ENCODE measurements at regions not wholly inside any gene's neighbourhood (a gene's known extent, or its start where the extent isn't known, plus 50 kb on each side); places are given as distances from the start of the nearest gene placed in this dataset.

DNA sequence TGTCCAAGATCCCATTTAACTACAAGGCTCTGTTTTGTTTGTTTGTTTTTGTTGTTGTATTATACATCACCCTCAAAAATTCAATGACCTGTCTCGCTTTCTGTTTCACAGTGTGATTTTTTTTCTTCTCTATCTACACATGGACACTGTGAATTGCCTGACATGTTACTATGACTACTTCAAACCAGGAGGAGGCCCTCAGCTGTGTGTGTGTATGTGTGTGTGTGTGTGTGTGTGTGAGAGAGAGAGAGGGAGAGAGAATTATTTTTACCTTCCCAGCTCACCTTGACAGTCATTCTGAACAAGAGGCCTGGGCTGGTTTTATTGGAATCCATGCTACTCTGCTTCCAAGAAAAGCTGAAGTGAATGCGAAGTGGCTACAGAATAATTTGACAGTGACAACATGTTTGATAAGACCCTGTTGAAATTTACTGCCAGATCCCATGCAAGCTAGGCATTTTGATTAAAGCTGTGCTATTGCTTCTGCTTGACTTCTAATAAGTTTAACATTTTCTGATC is 841.4 kb downstream of the NSUN3 start:
- DNase-seq = no peak

DNA sequence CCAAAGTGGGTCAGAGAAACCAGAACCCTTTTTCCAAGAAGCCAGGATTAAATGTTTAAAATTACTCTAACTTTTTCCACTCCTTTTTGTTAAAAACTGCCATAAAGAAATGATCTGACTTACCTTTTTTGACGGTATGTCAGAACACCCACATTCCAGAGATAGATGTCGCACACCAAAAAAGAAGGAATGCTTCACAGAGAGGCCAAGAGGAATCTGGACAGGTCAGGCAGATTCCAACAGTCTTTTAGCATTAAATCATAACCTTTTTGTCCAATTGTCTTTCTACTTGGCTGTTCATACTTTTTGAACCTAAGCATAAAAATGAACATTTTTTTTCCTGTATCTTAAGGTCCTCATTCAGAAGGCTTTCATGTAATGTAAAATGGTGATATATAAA is 846.9 kb downstream of the NSUN3 start:
- DNase-seq = no peak

DNA sequence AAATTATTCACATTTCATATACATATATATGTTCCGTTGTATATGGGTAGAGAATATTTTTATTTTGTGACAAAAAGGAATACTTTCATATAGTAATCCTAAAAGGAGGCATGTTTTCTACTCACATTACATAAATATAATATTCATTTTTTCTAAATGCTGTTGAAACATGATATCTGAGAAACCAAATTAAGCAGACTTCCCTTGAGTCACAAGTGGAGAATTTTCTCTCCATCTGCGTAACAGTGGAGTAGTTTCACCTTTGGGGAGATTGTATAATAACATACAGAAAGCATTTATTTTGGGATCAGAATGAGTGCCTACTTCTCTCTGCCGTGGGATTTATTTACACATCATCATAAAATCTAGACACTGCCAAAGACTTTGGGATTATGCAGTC is 849.8 kb downstream of the NSUN3 start:
- DNase-seq = no peak

DNA sequence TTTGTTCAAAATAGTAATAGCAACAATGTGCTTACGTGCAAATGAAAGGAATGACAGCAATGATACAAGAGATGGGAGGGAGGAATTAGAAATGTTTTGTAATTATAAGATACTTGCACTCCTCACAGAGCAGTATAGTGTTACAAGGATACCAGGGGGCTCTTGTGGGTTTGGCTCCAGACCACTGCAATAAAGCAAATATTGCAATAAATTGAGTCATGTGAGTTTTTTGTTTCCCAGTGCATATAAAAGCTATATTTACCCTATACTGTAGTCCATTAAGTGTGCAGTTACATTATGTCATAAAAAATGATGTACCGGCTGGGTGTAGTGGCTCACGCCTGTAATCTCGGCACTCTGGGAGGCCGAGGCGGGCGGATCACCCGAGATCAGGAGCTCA is 864.3 kb downstream of the NSUN3 start:
- no peak for DNase-seq

DNA sequence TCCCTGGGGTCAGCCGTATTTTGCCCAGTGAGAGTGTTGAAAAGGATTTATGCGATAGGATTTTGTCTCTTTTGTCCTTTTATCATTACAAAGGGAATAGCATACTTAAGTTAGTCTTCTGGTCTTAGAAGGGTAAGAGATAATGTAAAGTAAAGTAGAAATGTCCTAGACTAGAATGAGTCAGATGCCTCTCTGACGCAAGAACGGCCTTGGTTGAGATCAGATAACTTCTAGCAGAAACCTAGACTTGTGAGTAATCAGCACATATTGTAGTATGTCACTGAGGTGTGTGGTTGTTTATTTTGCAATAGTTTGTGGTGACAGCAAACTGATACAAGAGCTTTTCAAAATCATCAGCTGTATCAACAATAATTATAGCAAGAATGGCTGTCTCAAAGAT is 866.1 kb downstream of the NSUN3 start:
- no peak for DNase-seq

DNA sequence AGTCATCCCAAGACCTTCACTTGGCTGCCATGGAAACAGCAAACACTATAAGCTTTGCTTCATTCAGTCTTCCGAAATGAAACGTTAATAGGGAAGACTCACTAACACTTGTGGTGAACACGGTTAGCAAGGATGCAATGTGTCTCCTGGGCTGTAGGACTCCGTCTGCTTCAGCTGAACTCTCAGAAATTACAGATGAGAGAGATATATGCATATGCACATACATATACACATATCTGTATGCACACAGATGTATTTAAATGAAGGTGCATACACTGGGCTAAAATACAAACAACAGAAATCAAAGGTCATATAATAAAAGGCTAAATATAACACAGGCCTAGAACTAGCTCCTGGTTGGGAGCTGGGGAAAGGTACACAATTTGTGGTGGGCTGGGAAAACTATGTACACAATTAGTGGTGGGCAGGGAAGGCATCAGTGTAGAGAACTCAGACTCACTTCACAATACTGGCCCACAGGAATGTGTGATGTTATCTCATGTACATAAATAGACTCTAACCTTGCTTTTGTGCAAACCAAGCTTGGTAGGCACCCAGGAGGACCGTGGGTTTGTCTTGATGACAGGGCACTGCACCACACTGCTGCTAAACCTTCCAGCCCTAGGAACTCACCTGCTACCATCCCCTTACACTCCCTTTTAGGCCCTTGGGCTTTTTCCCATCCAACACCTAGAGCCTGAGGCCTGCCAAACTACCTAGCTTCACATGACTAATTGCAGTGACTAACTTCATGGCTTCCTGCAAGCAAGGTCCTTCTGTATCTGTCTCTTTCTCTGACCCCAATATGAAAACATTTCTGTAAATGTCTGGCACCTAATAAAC is 873.1 kb downstream of the NSUN3 start:
- no peak for DNase-seq

DNA sequence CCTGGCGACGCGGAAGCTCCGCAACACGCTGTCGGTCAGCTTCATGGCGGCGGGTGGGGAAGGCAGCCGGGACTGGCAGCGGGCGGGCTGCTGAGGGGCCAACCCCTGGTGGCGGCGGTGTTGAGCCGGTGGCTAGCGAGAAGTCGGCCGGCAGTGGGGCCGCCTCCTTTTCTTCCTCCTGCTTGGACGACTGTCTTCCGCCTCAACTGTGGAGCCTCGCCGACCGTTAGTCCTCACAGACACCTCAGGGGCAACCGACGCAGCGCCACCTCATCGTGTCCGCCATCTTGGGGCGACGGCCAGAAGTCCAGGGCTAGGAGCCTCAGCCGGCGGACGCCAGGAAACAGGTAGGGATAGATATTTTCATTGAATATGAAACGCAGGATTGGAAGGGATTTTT is 875.1 kb downstream of the NSUN3 start:
- DNase-seq = no peak

DNA sequence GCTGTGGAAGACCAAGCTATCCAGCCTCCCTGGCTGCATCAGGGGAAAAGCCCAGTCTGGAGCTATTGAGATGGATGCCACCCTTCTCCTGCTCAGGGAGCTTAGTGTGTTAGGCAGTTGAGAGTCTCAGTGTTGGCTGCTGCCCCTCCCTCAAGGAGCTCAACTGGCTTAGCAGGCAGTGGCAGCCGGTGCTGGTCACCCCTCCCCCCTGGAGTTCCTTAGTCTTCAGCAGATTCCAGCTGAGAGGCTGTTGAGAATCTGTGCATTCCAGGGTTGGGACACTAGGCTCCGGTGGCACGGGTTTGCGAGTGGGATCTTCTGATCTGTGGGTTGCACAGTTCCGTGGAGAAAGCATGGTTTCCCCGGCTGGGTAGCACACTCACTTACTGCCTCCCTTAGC is 883.8 kb downstream of the NSUN3 start:
- no peak for DNase-seq

DNA sequence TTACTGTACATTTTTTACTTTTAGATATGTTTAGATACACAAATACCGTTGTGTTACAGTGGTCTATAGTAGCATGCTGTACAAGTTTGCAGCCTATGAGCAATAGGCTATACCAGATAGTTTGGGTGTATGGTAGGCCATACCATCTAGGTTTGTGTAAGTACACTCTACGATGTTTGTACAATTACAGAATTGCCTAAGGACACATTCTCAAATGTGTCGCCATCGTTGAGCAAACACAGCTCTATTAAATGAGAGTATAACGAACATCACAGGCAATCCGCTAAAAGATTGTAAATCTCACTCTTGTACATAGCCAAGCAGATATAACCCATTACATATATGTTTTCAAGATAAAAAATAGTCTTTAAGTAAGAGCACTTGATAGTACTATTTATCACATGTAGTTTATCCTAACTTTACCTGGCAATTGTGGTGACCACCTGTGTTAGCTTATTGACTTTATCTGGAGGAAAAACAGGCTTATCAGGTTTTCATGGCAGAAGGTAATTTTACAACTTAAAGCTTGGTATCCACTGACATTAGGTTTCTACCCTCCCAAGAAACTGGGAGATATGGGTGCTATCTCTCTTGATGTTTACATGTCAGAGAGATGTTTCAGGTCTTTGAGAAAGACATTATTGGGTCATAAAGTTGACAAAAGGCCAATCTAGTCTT is 898.7 kb downstream of the NSUN3 start:
- no peak for DNase-seq

DNA sequence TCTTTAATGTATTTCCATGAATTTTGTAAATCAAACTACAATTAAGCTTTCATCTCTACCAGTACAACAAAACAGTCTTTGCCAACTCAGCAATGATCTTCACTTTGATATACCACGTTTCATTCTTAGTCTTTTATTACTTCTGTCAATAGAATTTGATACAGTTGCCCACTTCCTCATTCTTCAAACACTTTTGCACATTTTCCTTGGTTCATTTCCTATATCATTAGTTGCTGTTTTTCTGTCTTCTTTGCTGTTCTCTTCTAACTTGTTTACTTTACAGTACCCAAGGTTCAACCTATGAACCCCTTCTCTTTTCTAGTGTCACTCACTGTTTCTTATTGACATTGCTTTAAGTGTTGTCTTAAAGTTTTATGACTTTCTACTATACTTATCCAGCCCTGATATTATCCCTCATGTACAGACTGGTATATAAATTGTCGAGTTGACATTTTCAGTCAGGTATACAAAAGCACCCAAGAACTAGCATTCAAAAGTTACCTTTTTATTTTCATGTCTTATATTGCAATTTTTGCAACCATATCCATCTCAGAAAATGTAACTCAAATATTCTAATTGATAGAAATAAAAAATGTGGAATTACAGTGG is 903.1 kb downstream of the NSUN3 start:
- DNase-seq = no peak

DNA sequence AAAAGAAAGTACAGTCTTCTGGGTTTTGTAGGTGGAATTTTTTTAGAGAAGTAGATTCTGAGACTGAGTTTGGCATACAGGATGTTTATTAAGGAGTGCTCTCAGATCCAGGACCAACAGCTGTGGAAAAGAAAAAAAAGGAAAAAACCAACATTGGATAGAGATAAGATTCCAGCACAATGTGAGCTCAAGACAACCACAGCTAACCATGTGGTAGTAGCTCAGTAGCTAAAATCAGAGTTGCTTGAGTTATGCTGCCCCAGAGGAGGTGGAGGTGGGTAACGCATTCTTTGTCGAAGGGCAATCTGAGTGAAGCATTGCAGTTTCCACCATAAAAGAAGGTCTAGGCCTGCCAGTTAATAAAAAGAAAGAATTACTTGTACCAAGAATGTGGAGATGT is 904.3 kb downstream of the NSUN3 start:
- DNase-seq = no peak

DNA sequence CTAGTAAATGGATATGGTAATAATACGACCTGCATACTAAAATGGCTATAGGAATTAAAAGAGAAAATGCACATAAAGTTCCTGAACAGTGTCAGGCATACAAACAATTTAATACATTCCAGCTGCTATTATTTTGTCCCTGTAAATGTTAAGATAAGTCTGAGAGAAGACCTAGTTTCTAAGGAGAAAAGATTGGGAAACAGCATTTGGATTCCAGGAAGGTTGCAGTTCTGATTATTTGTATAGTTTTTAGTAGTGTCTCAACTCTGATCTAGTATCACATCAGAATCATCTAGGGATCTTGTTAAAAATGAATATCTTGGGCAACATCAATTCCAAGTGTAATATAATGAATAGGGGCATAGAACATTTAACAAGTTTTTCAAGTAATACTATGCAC is 905.7 kb downstream of the NSUN3 start:
- DNase-seq = no peak

DNA sequence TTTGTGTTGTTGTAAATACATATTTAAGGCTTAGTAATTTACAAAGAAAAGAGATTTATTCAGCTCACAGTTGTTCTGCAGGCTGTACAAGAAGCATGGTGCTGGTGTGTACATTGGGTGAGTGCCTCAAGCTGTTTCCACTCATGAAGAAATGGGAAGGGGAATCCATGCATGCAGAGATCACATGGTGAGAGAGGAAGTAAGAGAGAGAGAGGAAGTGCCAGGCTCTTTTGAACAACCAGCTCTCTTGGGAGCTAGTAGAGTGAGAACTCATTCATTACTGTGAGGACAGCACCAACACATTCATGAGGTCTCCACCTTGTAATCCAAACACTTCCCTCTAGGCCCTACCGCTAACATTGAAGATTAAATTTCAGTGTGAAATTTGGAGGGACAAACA is 909.2 kb downstream of the NSUN3 start:
- DNase-seq = no peak

DNA sequence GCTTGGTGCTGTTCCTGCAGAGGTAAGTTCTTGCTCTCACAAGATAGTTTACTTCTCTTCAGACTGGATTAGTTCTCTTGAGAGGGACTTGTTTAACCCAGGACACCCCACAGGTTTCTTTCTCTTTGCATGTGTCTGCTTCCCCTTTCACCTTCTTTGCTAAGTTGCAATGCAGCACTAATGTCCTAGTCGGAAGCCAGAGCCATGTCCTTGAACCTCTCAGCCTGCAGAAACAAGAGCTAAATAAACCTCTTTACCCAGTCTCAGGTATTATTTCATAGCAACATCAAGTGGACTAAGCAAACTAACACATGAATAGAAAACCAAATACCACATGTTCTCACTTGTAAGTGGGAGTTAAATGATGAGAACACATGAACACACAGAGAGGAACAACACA is 915.2 kb downstream of the NSUN3 start:
- no peak for DNase-seq

DNA sequence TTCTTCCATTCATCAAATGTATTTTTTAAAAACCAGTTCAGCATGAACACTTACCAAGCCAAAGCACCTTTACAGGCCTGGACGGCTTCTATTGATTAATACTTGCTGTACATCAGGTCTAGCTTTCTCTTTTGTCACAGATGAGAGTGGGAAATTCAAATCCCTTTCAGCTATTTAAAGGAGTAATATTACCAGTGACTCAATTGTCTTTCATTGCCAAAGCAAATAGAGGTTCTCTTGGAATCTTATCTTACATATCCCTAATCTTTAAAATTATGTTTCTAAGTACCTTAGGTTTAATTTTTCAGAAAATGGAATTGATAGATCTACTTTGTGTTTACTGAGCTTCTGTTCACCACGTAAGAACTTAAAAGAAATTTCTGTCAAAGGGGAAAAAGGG is 922.9 kb downstream of the NSUN3 start:
- no peak for DNase-seq

DNA sequence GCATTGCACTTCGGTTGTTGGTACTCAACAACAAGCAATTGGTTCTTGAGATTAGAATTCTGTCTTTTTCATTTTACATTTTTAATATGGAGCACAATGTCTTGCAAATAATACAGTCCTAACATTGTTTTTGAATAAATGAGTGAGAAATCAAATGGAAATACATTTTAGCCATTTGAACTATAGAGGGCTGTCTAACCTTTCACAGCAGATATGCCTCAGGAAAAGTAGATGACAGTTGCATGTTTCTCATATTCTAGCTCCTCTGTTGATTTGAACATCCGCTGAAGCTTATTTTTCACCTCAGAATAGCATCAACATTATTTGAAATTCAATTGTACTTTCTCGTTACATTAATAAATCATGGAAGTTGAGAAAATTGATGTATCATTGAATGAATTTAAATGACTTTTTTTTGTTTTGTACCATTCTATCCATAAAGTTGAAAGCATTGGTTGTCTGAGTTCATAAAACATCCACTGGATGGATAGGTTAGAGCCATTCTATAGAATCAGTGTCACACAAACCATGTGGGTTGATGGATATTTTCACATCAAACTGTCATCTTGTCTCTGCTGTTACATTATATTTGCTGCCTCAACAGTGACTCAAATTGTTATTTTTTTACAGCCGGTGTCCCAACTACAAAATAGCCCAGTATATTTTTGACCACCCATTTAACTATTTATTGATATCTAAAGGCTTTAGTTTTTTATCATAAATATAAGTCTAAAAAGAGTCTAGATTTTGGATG is 928.3 kb downstream of the NSUN3 start:
- DNase-seq = no peak

DNA sequence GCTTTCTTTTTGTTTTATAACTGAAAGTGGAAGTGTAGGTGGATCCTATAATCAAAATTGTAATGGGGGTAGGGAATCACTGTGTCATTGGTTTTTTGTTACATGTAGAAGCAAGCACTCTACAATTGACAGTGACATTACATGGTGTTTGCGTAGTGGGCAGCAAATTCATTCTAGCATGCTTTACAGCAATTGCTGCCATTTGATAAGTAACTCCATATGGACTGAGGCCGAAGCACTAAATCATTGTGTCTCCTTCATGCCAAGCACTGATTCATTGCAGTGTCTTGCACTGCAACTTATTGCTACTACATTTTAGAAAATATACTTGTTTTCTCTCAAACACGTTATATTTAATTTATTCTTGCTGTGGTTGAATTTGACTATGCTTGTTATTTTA is 933.9 kb downstream of the NSUN3 start:
- no peak for DNase-seq

DNA sequence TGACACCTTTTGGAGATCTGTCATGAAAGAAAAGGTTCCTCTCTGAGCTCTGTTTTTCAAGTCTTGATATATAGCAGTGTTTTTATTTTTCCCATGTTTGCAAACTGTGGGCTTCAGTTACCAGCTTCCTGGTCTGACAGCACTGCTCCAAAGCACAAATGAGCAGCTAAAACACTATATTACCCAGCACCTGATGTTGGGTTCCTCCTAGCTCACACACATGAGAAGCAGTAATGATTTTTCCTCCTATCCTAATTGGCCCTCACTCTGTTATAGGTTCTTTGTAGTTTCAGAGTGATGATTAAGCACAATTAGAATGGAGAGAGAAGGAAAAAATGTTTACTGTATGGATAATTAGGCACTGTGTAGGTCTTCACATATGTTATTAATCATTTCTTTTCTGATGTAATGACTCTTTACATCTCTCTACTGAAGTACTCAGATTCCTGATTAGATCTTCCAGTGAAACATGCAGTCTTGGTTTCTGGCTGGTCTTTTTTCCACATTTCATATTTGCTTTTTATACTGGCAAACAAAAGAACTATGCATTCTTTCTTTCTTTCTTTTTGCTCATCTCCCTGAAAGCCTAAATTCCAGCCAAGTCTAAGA is 939.7 kb downstream of the NSUN3 start:
- no peak for DNase-seq

DNA sequence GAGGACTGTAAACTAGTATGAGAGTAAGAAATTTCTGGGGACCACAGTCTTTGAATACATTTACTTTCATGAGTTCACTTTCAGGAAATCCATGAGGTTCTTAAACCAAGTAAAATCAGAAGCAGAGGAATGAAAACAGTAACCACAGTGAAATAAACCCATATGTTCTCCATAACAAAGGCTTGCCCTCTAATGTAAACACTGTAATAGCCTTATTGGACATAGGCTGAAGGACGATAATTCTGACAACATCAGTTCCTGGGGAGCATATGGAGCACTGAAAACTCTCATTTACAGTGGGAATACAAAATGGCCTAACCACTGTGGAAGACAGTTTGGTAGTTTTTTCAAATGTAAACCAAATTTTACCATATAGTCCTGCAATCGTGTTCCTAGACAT is 965.8 kb downstream of the NSUN3 start:
- DNase-seq = no peak

DNA sequence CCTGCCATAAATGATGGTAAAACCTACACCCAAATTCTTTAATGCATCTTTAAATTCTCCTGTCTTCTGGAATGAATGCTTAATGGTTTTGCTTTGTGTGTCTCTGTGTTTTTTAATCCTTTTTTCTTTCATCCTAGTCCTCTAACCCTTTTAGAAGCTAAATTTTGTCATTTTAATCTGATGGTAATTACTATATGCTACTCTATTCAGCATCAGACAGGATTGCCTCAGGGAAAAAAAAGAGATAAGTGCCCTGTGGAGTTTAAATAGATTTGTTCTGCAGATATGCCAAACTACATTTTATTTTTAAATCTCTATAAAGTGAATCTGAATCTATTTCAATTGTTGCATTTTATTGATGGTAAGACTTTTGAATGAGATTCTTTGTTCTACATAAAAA is 966.8 kb downstream of the NSUN3 start:
- DNase-seq = no peak

DNA sequence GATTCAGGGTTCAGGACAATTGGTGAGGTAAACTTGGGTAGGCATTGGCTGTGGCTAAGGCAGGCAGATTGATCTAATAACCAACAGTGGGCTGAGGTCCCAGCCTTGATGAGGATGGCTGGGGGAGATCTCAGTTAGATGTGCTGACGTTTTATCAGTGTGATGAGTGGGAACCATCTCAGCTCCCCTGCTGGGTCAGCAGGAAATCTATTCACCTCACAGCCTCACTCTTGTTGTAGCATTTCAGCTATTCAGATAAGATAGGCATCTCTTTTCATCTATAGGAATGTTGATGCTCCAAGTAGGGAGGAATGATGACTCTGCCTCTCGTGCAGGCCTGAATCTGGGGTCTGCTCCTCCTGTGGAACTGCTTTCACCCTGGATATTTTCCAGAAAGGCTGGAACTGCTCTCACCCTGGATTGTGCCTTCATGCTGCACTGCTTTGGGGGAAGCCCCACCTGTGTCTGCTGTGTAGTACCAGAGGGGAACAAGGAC is 973.7 kb downstream of the NSUN3 start:
- DNase-seq = no peak

DNA sequence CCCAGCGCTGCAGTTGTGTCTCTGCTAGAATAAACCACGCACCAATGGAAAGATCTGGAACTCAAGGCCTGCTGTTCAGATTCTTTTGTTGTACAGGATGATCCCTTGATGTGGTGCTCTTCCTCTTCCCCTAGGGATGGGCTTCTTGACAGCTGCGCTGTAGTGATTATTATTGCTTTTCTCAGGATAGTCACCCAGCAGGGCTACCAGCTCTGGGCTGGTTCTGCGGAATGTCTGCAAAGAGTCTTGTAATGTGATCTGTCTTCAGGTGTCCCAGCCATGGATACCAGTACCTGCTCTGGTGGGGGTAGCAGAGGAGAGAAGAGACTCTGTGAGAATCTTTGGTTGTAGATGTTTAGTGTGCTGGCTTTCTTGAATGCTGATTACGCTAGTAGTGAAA is 974.2 kb downstream of the NSUN3 start:
- no peak for DNase-seq

DNA sequence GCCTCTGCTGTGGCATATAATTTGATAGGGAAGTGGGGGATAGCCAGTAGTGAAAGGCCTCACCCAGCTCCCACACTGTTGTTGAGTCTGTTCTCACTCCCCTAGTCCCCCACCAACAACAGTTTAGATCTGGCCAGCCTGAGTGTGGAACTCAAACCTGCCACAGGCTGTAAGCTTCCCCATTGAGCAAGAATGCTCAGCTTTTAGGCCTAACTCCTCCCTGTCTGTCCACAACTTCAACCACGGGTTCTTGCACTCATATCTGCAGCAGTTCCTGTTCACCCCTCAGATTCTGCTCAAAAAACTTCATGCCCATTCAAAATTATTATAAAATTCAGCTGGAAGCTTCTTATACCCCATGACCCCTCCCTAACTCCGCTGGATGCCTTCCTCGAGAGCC is 975.1 kb downstream of the NSUN3 start:
- no peak for DNase-seq
